ENCODE measurements at regions not wholly inside any gene's neighbourhood (a gene's known extent, or its start where the extent isn't known, plus 50 kb on each side); places are given as distances from the start of the nearest gene placed in this dataset.

DNA sequence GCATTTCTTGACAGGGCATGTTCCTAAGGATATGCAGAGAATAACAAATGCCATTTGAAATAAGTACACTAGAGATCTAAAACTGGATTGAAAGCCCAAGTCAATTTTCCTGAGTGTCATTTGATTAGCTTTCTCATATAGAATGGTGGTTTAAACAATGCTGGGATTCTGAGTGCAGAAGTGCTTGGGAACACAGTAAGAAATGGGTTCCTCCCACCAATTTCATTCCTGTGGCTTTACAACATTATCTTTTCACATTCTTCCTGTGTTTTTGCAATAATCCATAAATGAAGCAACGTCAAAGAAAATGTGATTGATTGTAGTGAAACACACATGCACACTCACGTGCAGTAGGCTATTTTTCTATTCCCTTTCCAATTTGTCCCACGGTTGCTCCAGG is 1858.4 kb upstream of the PIK3C3 start:
- no peak for TF ChIP-seq CTCF (IDR thresholded peaks at IDR 0.05)
- no peak for TF ChIP-seq POLR2A (IDR thresholded peaks at IDR 0.05)
